ENCODE measurements at regions not wholly inside any gene's neighbourhood (a gene's known extent, or its start where the extent isn't known, plus 50 kb on each side); places are given as distances from the start of the nearest gene placed in this dataset.

DNA sequence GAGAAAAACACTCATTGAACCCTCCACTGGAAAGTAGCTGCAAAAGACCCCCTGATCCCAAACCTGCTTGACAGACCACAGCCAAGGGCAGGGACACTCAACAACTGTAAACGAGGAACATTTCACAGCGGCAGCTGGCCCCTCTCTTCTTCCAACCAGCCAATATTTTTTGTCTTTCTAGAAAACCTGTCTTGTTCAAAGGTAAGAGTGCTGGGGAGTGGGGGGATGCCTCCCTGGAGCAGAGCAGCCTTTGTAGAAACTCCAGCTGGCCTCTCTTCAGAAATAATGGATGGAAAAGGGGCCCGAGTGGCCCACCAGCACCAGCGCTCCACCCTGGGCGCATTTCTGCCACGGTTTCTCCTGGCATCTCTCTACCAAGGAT, 384.0 kb downstream of the RRAGC start:
- TF ChIP-seq, protein P1, sequence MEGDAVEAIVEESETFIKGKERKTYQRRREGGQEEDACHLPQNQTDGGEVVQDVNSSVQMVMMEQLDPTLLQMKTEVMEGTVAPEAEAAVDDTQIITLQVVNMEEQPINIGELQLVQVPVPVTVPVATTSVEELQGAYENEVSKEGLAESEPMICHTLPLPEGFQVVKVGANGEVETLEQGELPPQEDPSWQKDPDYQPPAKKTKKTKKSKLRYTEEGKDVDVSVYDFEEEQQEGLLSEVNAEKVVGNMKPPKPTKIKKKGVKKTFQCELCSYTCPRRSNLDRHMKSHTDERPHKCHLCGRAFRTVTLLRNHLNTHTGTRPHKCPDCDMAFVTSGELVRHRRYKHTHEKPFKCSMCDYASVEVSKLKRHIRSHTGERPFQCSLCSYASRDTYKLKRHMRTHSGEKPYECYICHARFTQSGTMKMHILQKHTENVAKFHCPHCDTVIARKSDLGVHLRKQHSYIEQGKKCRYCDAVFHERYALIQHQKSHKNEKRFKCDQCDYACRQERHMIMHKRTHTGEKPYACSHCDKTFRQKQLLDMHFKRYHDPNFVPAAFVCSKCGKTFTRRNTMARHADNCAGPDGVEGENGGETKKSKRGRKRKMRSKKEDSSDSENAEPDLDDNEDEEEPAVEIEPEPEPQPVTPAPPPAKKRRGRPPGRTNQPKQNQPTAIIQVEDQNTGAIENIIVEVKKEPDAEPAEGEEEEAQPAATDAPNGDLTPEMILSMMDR (IDR thresholded peaks at IDR 0.05 in 8 of 11, conservative IDR thresholded peaks at IDR 0.05 in 3 of 11): no peak
- no peak for TF ChIP-seq POLR2AphosphoS5 (IDR thresholded peaks at IDR 0.05)

Data from spleen (tissue), 7 donors.